Endothelial cell of umbilical vein (primary cell): ENCODE measurements at regions not wholly inside any gene's neighbourhood (a gene's known extent, or its start where the extent isn't known, plus 50 kb on each side); places are given as distances from the start of the nearest gene placed in this dataset.

Experiments used
- BruUV-seq: library from RNA; stranded (reverse); fragments of 400-500 nt; replicated peaks from 2 replicates; lab custom pipeline; 2021; lab: Mats Ljungman, UMichigan
- CTCF ChIA-PET: fragments of 300-600, 350-600 bp; sonication (Branson Sonifier 250); formaldehyde crosslinking; loops from one replicate; lab custom pipeline; 2021; ENCODE audit warnings: antibody characterized with exemption, inconsistent platforms; lab: Charles Lee
- POLR2A ChIA-PET: fragments of 300-600, 350-600 bp; sonication (Branson Sonifier 250); formaldehyde crosslinking; loops from one replicate; lab custom pipeline; 2021; ENCODE audit warnings: antibody characterized with exemption, inconsistent platforms; lab: Charles Lee
- DNase-seq: peaks from one replicate; pipeline ENCODE4 v3.0.0-alpha.2; 2011; ENCODE audit warnings: low read depth, low spot score
- FAIRE-seq: peaks from 2 replicates; lab custom pipeline; 2011; peaks lifted over from hg19 to GRCh38; lab: Jason Lieb, UNC
- H2AFZ ChIP-seq: 2 replicates; pipeline ENCODE4 v1.6.0; 2012; ENCODE audit warnings: low read depth, low read length, control low read depth, inconsistent platforms
- H3K27ac ChIP-seq: 2 replicates; pipeline ENCODE4 v1.5.1; 2011; ENCODE audit warnings: low read depth, mild to moderate bottlenecking, control low read depth, low read length, moderate library complexity; ENCODE audit not compliant: insufficient read depth
- H3K27me3 ChIP-seq, 2 experiments: 2 replicates each; pipeline versions ENCODE4 v1.6.0 to v1.6.1; 2011; ENCODE audit warnings: low read length in 2 of 2, mixed read lengths in 1 of 2; ENCODE audit not compliant: control insufficient read depth in 2 of 2, insufficient read depth in 2 of 2
- H3K36me3 ChIP-seq, 2 experiments: 2 replicates in 1 of 2; 3 replicates in 1 of 2; pipeline ENCODE4 v1.5.1; 2011; ENCODE audit warnings: low read length in 2 of 2, mild to moderate bottlenecking in 1 of 2, moderate library complexity in 1 of 2; ENCODE audit not compliant: control insufficient read depth in 2 of 2, insufficient read depth in 2 of 2; ENCODE audit errors: extremely low read depth in 1 of 2
- H3K4me1 ChIP-seq: 3 replicates; pipeline ENCODE4 v1.5.1; 2011; ENCODE audit warnings: mild to moderate bottlenecking, low read length; ENCODE audit not compliant: control insufficient read depth, insufficient read depth; ENCODE audit errors: extremely low read depth
- H3K4me2 ChIP-seq: 2 replicates; pipeline ENCODE4 v1.6.1; 2011; ENCODE audit warnings: low read length, control low read depth, mixed read lengths; ENCODE audit not compliant: insufficient read depth
- H3K4me3 ChIP-seq, 3 experiments: fragments of 200-600 bp in 1 of 3; sonication (generic), shearing (Covaris generic) in 1 of 3; replicated peaks in 1 of 3; 2 replicates each; pipeline ENCODE4 v1.5.1; 2011 to 2016; ENCODE audit warnings: control low read depth in 3 of 3, low read length in 3 of 3, mild to moderate bottlenecking in 2 of 3, inconsistent platforms in 1 of 3, low read depth in 1 of 3, moderate library complexity in 1 of 3; ENCODE audit not compliant: insufficient read depth in 1 of 3
- H3K79me2 ChIP-seq: 2 replicates; pipeline ENCODE4 v1.6.0; 2012; ENCODE audit warnings: low read length, inconsistent platforms; ENCODE audit not compliant: control insufficient read depth, insufficient read depth
- H3K9ac ChIP-seq: replicated peaks from 2 replicates; pipeline ENCODE3; 2011; ENCODE audit warnings: low read length, control low read depth; ENCODE audit not compliant: insufficient read depth; ENCODE audit errors: extremely low read depth
- H3K9me1 ChIP-seq: replicated peaks from 3 replicates; pipeline ENCODE4 v1.6.0; 2011; ENCODE audit warnings: mild to moderate bottlenecking, low read length; ENCODE audit not compliant: control insufficient read depth, insufficient read depth; ENCODE audit errors: extremely low read depth
- H3K9me3 ChIP-seq: replicated peaks from 2 replicates; pipeline ENCODE4 v1.5.1; 2012; ENCODE audit warnings: low read length, inconsistent platforms; ENCODE audit not compliant: control insufficient read depth, insufficient read depth
- H4K20me1 ChIP-seq: replicated peaks from 2 replicates; pipeline ENCODE3; 2011; ENCODE audit warnings: mild to moderate bottlenecking, low read length; ENCODE audit not compliant: control insufficient read depth, insufficient read depth; ENCODE audit errors: extremely low read depth
- EZH2 ChIP-seq: IDR thresholded peaks from 2 replicates; pipeline ENCODE4 v1.6.1; 2012; ENCODE audit warnings: borderline replicate concordance, low read depth, mild to moderate bottlenecking, moderate library complexity, low read length, inconsistent platforms; ENCODE audit not compliant: severe bottlenecking
- FOS ChIP-seq: IDR thresholded peaks from 2 replicates; pipeline ENCODE4 v1.6.1; 2011; ENCODE audit warnings: mild to moderate bottlenecking, low read length, moderate library complexity, borderline replicate concordance; ENCODE audit not compliant: insufficient read depth
- GATA2 ChIP-seq: IDR thresholded peaks from 2 replicates; pipeline ENCODE4 v1.7.0; 2011; ENCODE audit warnings: low read depth, mild to moderate bottlenecking, moderate library complexity, mixed read lengths, low read length; ENCODE audit not compliant: insufficient read length, insufficient read depth
- JUN ChIP-seq: IDR thresholded peaks from 2 replicates; pipeline ENCODE4 v1.6.1; 2011; ENCODE audit warnings: borderline replicate concordance, low read depth; ENCODE audit not compliant: insufficient read length, insufficient read depth
- MAX ChIP-seq: IDR thresholded peaks from 2 replicates; pipeline ENCODE4 v1.6.1; 2011; ENCODE audit not compliant: insufficient read depth, insufficient read length
- MYC ChIP-seq: IDR thresholded peaks from one replicate; pipeline ENCODE4 v1.6.1; 2011; ENCODE audit warnings: mild to moderate bottlenecking, low read depth, low read length
- POLR2A ChIP-seq: IDR thresholded peaks from 2 replicates; pipeline ENCODE4 v1.6.1; 2012; ENCODE audit warnings: low read depth, mild to moderate bottlenecking, control low read depth, low read length
- POLR2AphosphoS5 ChIP-seq: IDR thresholded peaks from 2 replicates; pipeline ENCODE4 v1.6.1; 2012; ENCODE audit warnings: low read depth, mild to moderate bottlenecking, control low read depth, low read length, moderate library complexity; ENCODE audit not compliant: insufficient read depth
- dilution Hi-C: fragments of 300-500 bp; cut with MboI; formaldehyde crosslinking; loops from one replicate; pipeline ENCODE4 v1.15.0; 2019; ENCODE audit warnings: low sequenced_read_pairs; ENCODE audit not compliant: extremely low pct_ligation_motif_present
- intact Hi-C: fragments of 100-400 bp; cut with micrococcal nuclease; formaldehyde crosslinking; loops from one replicate; pipeline ENCODE4 v1.10.0; 2022
- TF ChIP-seq, protein P1 (sequence below), 2 donors: IDR thresholded peaks; 1 replicate in 1 of 2; 2 replicates in 1 of 2; pipeline ENCODE4 v1.5.1; 2011; ENCODE audit warnings: low read length in 2 of 2, mild to moderate bottlenecking in 2 of 2, moderate library complexity in 2 of 2, control low read depth in 1 of 2, inconsistent platforms in 1 of 2, low read depth in 1 of 2; ENCODE audit not compliant: insufficient read depth in 1 of 2; ENCODE audit errors: extremely low read depth in 1 of 2

DNA sequence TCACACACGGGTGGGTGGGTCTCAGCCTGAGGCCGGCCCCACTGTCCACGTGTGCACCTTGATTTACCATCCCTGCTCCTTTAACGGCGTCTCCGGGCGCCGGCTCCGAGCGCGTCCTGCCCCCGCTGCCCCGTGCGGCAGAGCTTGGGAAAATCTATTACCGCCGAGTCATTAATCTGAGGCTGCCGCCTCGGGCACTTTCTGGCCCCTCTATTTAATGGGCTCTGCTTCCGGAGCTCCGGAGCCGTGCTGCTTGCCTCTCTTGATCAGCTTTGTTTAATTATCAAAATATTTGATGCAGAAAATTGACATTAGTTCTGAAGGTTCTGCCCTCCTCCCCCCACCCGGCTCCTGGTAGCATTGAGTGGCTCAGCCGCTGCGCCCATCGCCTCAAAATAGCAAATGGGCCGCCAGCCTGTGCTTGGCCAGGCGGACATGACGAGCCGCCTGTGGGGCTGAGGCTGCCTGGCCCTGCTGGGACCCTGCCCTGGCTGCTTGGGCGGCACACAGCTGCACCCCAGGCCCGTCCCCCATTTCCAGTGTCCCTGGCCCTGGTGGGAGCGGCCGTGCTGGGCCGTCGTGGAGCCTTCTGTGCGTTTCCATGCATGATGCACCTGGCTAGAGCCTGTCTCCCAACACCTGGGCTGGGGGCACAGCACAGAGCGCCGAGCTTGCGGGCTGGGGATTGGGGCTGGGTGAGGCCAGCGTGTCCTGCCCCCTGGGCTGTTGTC lies 81.6 kb upstream of the TTC34 start:
- H3K4me2 ChIP-seq: no peak overlapping the region
- intact Hi-C loops (no loop called here), dilution Hi-C loops (no loop called here)
- no TSS peak for BruUV-seq
- no peaks in the 10 kb centered on the region for H3K79me2 ChIP-seq
- no peak for FAIRE-seq
- H2AFZ ChIP-seq: no peak overlapping the region
- H3K9ac ChIP-seq: no peak overlapping the region
- H3K9me3 ChIP-seq: peaks cover 3% of the 10 kb centered on the region
- H4K20me1 ChIP-seq: no peaks in the 10 kb centered on the region
- TF ChIP-seq POLR2AphosphoS5 (no peak), JUN (no peak), POLR2A (no peak), EZH2 (no peak), MYC (no peak), GATA2 (no peak), MAX (no peak), FOS (no peak)
- TF ChIP-seq, protein P1, sequence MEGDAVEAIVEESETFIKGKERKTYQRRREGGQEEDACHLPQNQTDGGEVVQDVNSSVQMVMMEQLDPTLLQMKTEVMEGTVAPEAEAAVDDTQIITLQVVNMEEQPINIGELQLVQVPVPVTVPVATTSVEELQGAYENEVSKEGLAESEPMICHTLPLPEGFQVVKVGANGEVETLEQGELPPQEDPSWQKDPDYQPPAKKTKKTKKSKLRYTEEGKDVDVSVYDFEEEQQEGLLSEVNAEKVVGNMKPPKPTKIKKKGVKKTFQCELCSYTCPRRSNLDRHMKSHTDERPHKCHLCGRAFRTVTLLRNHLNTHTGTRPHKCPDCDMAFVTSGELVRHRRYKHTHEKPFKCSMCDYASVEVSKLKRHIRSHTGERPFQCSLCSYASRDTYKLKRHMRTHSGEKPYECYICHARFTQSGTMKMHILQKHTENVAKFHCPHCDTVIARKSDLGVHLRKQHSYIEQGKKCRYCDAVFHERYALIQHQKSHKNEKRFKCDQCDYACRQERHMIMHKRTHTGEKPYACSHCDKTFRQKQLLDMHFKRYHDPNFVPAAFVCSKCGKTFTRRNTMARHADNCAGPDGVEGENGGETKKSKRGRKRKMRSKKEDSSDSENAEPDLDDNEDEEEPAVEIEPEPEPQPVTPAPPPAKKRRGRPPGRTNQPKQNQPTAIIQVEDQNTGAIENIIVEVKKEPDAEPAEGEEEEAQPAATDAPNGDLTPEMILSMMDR (IDR thresholded peaks at IDR 0.05; ENCODE audit: extremely low read depth in 1 of 2, insufficient read depth in 1 of 2, low read depth in 1 of 2, low read length in 2 of 2): no peak
- H3K36me3 ChIP-seq: no peaks in the 10 kb centered on the region
- no peaks in the 10 kb centered on the region for H3K9me1 ChIP-seq
- H3K4me3 ChIP-seq: no peak overlapping the region
- CTCF ChIA-PET: no interaction called here
- H3K4me1 ChIP-seq: no peaks in the 10 kb centered on the region
- no peak overlapping the region for H3K27ac ChIP-seq
- POLR2A ChIA-PET: no interaction called here
- H3K27me3 ChIP-seq: no peaks in the 10 kb centered on the region
- DNase-seq: no peak
